GM23248 (cell line): ENCODE measurements at regions not wholly inside any gene's neighbourhood (a gene's known extent, or its start where the extent isn't known, plus 50 kb on each side); places are given as distances from the start of the nearest gene placed in this dataset.
"Not testable (repeated sequence)": the region's sequence is repeated elsewhere in the genome, so short reads cannot be mapped to it uniquely, and the experiment has no call there.

Experiments used
- EZH2 ChIP-seq: fragments of 200-600 bp; sonication (generic); IDR thresholded peaks from 2 replicates; pipeline ENCODE4 v1.6.1; 2018; ENCODE audit warnings: antibody characterized with exemption, mild to moderate bottlenecking; ENCODE audit not compliant: insufficient read depth, poor library complexity, severe bottlenecking
- EZH2phosphoT487 ChIP-seq: fragments of 200-600 bp; sonication (generic); IDR thresholded peaks from 2 replicates; pipeline ENCODE4 v1.6.1; 2018; ENCODE audit warnings: antibody characterized with exemption, moderate library complexity, mild to moderate bottlenecking, low read depth; ENCODE audit not compliant: insufficient read depth

- TF ChIP-seq EZH2, EZH2phosphoT487: not testable (repeated sequence)
These were observed 165.5 kb upstream of the BDP1 start for GRCh38 chr5:71289946-71290345.
